Trophoblast cell (in vitro differentiated cells and primary cell): ENCODE measurements at regions not wholly inside any gene's neighbourhood (a gene's known extent, or its start where the extent isn't known, plus 50 kb on each side); places are given as distances from the start of the nearest gene placed in this dataset.

Experiments used
- DNase-seq, 2 donors: peaks; one replicate each; pipeline ENCODE4 v3.0.0-alpha.2; 2016
- H2AFZ ChIP-seq: 2 replicates; pipeline ENCODE4 v1.6.1; 2013; ENCODE audit warnings: low read length, moderate library complexity, mild to moderate bottlenecking; ENCODE audit not compliant: insufficient read depth, poor library complexity
- H2AK5ac ChIP-seq: 2 replicates; pipeline ENCODE4 v1.6.1; 2013; ENCODE audit warnings: mild to moderate bottlenecking, low read length
- H2BK120ac ChIP-seq: 2 replicates; pipeline ENCODE4 v1.6.1; 2013; ENCODE audit warnings: low read length, mild to moderate bottlenecking, moderate library complexity; ENCODE audit not compliant: insufficient read depth, poor library complexity
- H2BK12ac ChIP-seq: 2 replicates; pipeline ENCODE4 v1.6.1; 2013; ENCODE audit warnings: mild to moderate bottlenecking, low read length, moderate library complexity
- H2BK5ac ChIP-seq: 2 replicates; pipeline ENCODE4 v1.6.1; 2013; ENCODE audit warnings: low read length, low read depth, moderate library complexity, mild to moderate bottlenecking; ENCODE audit not compliant: poor library complexity
- H3K14ac ChIP-seq: 2 replicates; pipeline ENCODE4 v1.6.1; 2013; ENCODE audit warnings: mild to moderate bottlenecking, low read length
- H3K18ac ChIP-seq: 2 replicates; pipeline ENCODE4 v1.6.1; 2013; ENCODE audit warnings: mild to moderate bottlenecking, low read length
- H3K23ac ChIP-seq: 2 replicates; pipeline ENCODE4 v1.6.1; 2013; ENCODE audit warnings: low read length
- H3K27ac ChIP-seq: 2 replicates; pipeline ENCODE4 v1.5.1; 2013; ENCODE audit warnings: low read depth, mild to moderate bottlenecking, inconsistent platforms, low read length, moderate library complexity
- H3K27me3 ChIP-seq: 2 replicates; pipeline ENCODE4 v1.6.1; 2013; ENCODE audit warnings: inconsistent platforms, mild to moderate bottlenecking, low read length, moderate library complexity; ENCODE audit not compliant: insufficient read depth
- H3K36me3 ChIP-seq, 2 experiments: 1 replicate in 1 of 2; 2 replicates in 1 of 2; pipeline ENCODE4 v1.6.1; 2013; ENCODE audit warnings: low read length in 2 of 2, mild to moderate bottlenecking in 2 of 2, moderate library complexity in 1 of 2; ENCODE audit not compliant: insufficient read depth in 2 of 2, control insufficient read depth in 1 of 2
- H3K4ac ChIP-seq: 2 replicates; pipeline ENCODE4 v1.6.1; 2013; ENCODE audit warnings: low read depth, mild to moderate bottlenecking, low read length, moderate library complexity
- H3K4me1 ChIP-seq, 2 experiments: 1 replicate in 1 of 2; 2 replicates in 1 of 2; pipeline ENCODE4 v1.6.1; 2013; ENCODE audit warnings: low read length in 2 of 2, mild to moderate bottlenecking in 2 of 2, moderate library complexity in 1 of 2; ENCODE audit not compliant: insufficient read depth in 2 of 2, control insufficient read depth in 1 of 2
- H3K4me2 ChIP-seq: 2 replicates; pipeline ENCODE4 v1.6.1; 2013; ENCODE audit warnings: inconsistent platforms, mild to moderate bottlenecking, low read length, moderate library complexity
- H3K4me3 ChIP-seq: 2 replicates; pipeline ENCODE4 v1.5.1; 2013; ENCODE audit warnings: mild to moderate bottlenecking, low read depth, low read length, inconsistent platforms
- H3K79me1 ChIP-seq: one replicate; pipeline ENCODE4 v1.6.1; 2013; ENCODE audit warnings: low read length
- H3K79me2 ChIP-seq: 2 replicates; pipeline ENCODE4 v1.6.1; 2013; ENCODE audit warnings: low read length, mild to moderate bottlenecking; ENCODE audit not compliant: control insufficient read depth, insufficient read depth, poor library complexity
- H3K9ac ChIP-seq: 2 replicates; pipeline ENCODE4 v1.6.1; 2013; ENCODE audit warnings: mild to moderate bottlenecking, low read length
- H3K9me3 ChIP-seq: 2 replicates; pipeline ENCODE4 v1.6.1; 2013; ENCODE audit warnings: low read depth, mild to moderate bottlenecking, control low read depth, inconsistent platforms, low read length; ENCODE audit not compliant: insufficient read depth
- H4K12ac ChIP-seq: 2 replicates; pipeline ENCODE4 v1.6.1; 2013; ENCODE audit warnings: low read depth, mild to moderate bottlenecking, low read length, moderate library complexity
- H4K8ac ChIP-seq: 2 replicates; pipeline ENCODE4 v1.6.1; 2013; ENCODE audit warnings: low read depth, mild to moderate bottlenecking, low read length, moderate library complexity
- H4K91ac ChIP-seq: one replicate; pipeline ENCODE4 v1.6.1; 2013; ENCODE audit warnings: low read depth, mild to moderate bottlenecking, low read length, moderate library complexity
- WGBS: extraction: QIAGEN DNeasy Blood & Tissue Kit; methylation state at CpG from one replicate; pipeline ENCODE4 v1.1.7; 2013; ENCODE audit warnings: missing lambda C conversion rate; ENCODE audit not compliant: insufficient read length, insufficient coverage; ENCODE audit errors: extremely low coverage; 5-methylcytosine and 5-hydroxymethylcytosine counted together

DNA sequence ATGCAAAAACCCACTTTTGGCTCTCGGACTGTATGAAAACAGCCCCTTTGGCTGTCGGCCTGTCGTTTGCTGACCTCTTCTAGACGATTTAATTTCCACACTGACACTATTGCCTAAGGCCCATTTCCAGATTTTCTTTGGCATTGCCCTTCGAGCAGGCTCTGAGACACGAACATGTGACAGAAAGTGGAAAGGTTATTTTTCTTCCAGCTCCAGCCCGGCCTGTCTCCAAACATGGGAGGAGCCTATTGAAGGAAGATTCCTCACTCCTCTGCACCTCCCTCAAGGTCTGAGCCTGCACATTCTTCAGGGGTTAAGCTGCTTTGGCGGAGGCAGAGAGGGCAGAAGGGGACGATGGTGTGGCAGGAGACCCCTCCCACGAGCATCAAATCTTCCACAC, 85.9 kb upstream of the FOXF1 start:
- H2BK12ac ChIP-seq, result no peak overlapping the region
- no peaks in the 10 kb centered on the region for H3K27me3 ChIP-seq
- no peak for DNase-seq
- no peak overlapping the region for H3K27ac ChIP-seq
- H3K79me1 ChIP-seq, result no peaks in the 10 kb centered on the region
- H2AK5ac ChIP-seq, result no peak overlapping the region
- H4K91ac ChIP-seq, result no peak overlapping the region
- no peak overlapping the region for H3K4me2 ChIP-seq
- H3K14ac ChIP-seq, result no peak overlapping the region
- H4K12ac ChIP-seq, result no peak overlapping the region
- H3K79me2 ChIP-seq, result no peaks in the 10 kb centered on the region
- no peaks in the 10 kb centered on the region for H3K4me1 ChIP-seq
- no peak overlapping the region for H2AFZ ChIP-seq
- H2BK120ac ChIP-seq, result no peak overlapping the region
- no peak overlapping the region for H3K23ac ChIP-seq
- H3K4ac ChIP-seq, result no peak overlapping the region
- H3K9ac ChIP-seq, result no peak overlapping the region
- no peaks in the 10 kb centered on the region for H3K36me3 ChIP-seq
- no peak overlapping the region for H2BK5ac ChIP-seq
- H3K4me3 ChIP-seq, result no peak overlapping the region
- peaks cover 5% of the 10 kb centered on the region for H3K9me3 ChIP-seq
- no peak overlapping the region for H3K18ac ChIP-seq
- whole genome bisulfite sequencing, result no CpG with 5 or more reads among the region's 10 CpGs
- H4K8ac ChIP-seq, result no peak overlapping the region

DNA sequence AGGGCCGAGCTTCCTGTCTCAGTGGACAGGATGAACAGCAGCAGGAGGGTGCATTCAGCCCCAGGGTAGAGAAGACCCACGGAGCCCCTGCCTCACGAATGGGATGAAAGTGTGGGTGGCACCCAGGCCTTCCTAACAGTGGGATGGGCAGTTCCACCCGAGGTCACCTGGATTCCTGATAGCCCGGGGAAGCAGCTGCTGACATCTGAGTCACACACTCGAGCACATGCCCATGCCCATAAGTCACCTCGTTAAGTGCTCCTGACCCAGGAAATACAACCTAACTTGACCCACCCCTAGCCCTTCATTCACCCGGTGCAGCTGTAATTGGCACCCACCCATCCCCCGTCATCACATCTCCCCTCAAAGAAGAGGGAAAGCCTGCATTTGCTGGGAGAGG, 85.3 kb upstream of the FOXF1 start:
- H3K4me2 ChIP-seq, result no peak overlapping the region
- no peaks in the 10 kb centered on the region for H3K79me2 ChIP-seq
- no peak overlapping the region for H3K4me3 ChIP-seq
- H3K23ac ChIP-seq, result no peak overlapping the region
- H3K36me3 ChIP-seq, result no peaks in the 10 kb centered on the region
- no peaks in the 10 kb centered on the region for H3K79me1 ChIP-seq
- H4K8ac ChIP-seq, result no peak overlapping the region
- no peak overlapping the region for H3K14ac ChIP-seq
- H3K4ac ChIP-seq, result no peak overlapping the region
- no peak overlapping the region for H2AK5ac ChIP-seq
- DNase-seq, result no peak
- H4K12ac ChIP-seq, result no peak overlapping the region
- no peak overlapping the region for H3K9ac ChIP-seq
- H3K27ac ChIP-seq, result no peak overlapping the region
- peaks cover 2% of the 10 kb centered on the region for H3K9me3 ChIP-seq
- H3K27me3 ChIP-seq, result no peaks in the 10 kb centered on the region
- no peak overlapping the region for H2BK5ac ChIP-seq
- H3K18ac ChIP-seq, result no peak overlapping the region
- H2BK12ac ChIP-seq, result no peak overlapping the region
- no peaks in the 10 kb centered on the region for H3K4me1 ChIP-seq
- no CpG with 5 or more reads among the region's 9 CpGs for WGBS
- no peak overlapping the region for H2BK120ac ChIP-seq
- no peak overlapping the region for H4K91ac ChIP-seq
- no peak overlapping the region for H2AFZ ChIP-seq

DNA sequence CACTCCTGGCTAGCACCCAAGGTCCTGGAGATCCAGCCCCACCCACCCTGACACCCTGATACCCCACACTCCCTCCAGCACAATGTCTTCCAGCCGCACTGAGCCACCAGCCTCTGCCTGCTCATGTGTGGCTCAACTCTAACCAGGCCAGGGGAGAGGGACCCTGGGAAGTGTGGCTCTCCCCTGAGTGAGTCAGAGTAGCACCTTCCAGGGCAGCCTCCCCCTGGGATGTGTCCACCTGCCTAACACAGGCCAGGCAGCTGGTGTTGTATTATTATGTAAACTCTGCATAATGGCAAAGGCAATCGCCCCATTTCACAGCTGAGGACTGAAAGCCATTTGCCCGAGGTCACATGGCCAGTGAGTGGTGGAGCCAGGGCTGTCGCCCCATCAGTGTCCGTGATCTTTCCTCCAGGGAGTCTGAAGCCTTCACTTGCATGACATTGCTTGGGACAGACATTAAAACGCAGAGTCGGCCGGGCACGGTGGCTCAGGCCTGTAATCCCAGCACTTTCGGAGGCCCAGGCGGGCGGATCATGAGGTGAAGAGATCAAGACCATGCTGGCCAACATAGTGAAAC, 84.2 kb upstream of the FOXF1 start:
- Histone ChIP-seq H3K79me2 (no peaks in the 10 kb centered on the region), H3K36me3 (no peaks in the 10 kb centered on the region), H2AFZ (no peak overlapping the region), H2BK12ac (no peak overlapping the region), H3K27ac (no peak overlapping the region), H3K79me1 (no peaks in the 10 kb centered on the region), H2BK5ac (no peak overlapping the region), H2BK120ac (no peak overlapping the region), H3K9me3 (peaks cover 6% of the 10 kb centered on the region), H2AK5ac (no peak overlapping the region), H3K4me2 (no peak overlapping the region), H3K18ac (no peak overlapping the region), H3K23ac (no peak overlapping the region), H3K14ac (no peak overlapping the region), H4K12ac (no peak overlapping the region), H3K4me1 (peaks cover 0 to under 1% of the 10 kb centered on the region in 2 experiments), H4K91ac (no peak overlapping the region), H3K9ac (no peak overlapping the region), H3K27me3 (no peaks in the 10 kb centered on the region), H4K8ac (no peak overlapping the region), H3K4ac (no peak overlapping the region), H3K4me3 (no peak overlapping the region)
- no CpG with 5 or more reads among the region's 12 CpGs for WGBS
- no peak for DNase-seq

DNA sequence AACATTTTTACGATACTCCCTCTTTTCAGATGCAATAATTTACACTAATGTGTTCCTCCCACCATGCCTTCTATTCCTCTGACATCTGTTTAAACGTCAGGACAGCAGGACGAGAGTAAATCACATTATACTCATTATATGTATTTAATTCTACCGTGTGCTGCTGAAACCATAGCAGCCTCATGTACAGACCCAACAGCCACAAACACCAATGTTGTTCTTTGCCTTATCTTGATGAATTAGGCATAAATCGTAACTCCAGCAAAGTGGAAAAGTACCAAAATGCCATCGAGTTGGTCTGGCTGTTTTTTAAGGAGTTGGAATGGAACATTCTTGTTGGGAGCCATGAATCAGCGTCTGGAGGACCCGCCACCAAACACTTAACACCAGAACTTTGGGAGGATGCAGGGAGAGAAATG, 82.9 kb upstream of the FOXF1 start:
- H2BK5ac ChIP-seq, result no peak overlapping the region
- H2AK5ac ChIP-seq, result no peak overlapping the region
- no peaks in the 10 kb centered on the region for H3K79me1 ChIP-seq
- no peak overlapping the region for H2BK120ac ChIP-seq
- no peak overlapping the region for H3K27ac ChIP-seq
- WGBS, result 100% methylated on average over 1 of the region's 8 CpGs
- H3K27me3 ChIP-seq, result no peaks in the 10 kb centered on the region
- H2BK12ac ChIP-seq, result no peak overlapping the region
- no peak overlapping the region for H3K4ac ChIP-seq
- H3K4me2 ChIP-seq, result no peak overlapping the region
- H2AFZ ChIP-seq, result no peak overlapping the region
- no peaks in the 10 kb centered on the region for H3K79me2 ChIP-seq
- H4K91ac ChIP-seq, result no peak overlapping the region
- no peaks in the 10 kb centered on the region for H3K36me3 ChIP-seq
- no peak overlapping the region for H3K14ac ChIP-seq
- H3K9ac ChIP-seq, result no peak overlapping the region
- H4K12ac ChIP-seq, result no peak overlapping the region
- H3K18ac ChIP-seq, result no peak overlapping the region
- H3K4me3 ChIP-seq, result no peak overlapping the region
- H3K4me1 ChIP-seq, result peaks cover 0 to 5% of the 10 kb centered on the region in 2 experiments
- H4K8ac ChIP-seq, result no peak overlapping the region
- no peak for DNase-seq
- H3K23ac ChIP-seq, result no peak overlapping the region
- peaks cover 6% of the 10 kb centered on the region for H3K9me3 ChIP-seq
